Peyer's patch (tissue), 4 donors: ENCODE measurements at regions not wholly inside any gene's neighbourhood (a gene's known extent, or its start where the extent isn't known, plus 50 kb on each side); places are given as distances from the start of the nearest gene placed in this dataset.

ENCODE experiments used
- CTCF ChIP-seq, 6 experiments: fragments of 450-650 bp in 4 of 6; fragments of 200-600 bp in 2 of 6; sonication (generic) in 1 of 6; IDR thresholded peaks; one replicate each; pipeline ENCODE4 v1.5.1; 2017 to 2019; ENCODE audit warnings: antibody characterized with exemption in 6 of 6, mild to moderate bottlenecking in 3 of 6, moderate library complexity in 1 of 6
- POLR2A ChIP-seq, 2 donors: fragments of 450-650 bp; IDR thresholded peaks; one replicate each; pipeline ENCODE4 v1.5.1; 2017; ENCODE audit warnings: antibody characterized with exemption in 2 of 2, mild to moderate bottlenecking in 2 of 2, moderate library complexity in 2 of 2

- no peak for TF ChIP-seq POLR2A (IDR thresholded peaks at IDR 0.05)
- TF ChIP-seq CTCF (IDR thresholded peaks at IDR 0.05), result peak; percentile 30 to 52 (median 34)
These were observed 58.1 kb upstream of the RMST start for GRCh38 chr12:97404543-97404942.
